ENCODE measurements at regions not wholly inside any gene's neighbourhood (a gene's known extent, or its start where the extent isn't known, plus 50 kb on each side); places are given as distances from the start of the nearest gene placed in this dataset.
A peak's percentile ranks its signal among the peaks of the same experiment; 100 is the strongest.
"Not testable (repeated sequence)": the region's sequence is repeated elsewhere in the genome, so short reads cannot be mapped to it uniquely, and the experiment has no call there.

DNA sequence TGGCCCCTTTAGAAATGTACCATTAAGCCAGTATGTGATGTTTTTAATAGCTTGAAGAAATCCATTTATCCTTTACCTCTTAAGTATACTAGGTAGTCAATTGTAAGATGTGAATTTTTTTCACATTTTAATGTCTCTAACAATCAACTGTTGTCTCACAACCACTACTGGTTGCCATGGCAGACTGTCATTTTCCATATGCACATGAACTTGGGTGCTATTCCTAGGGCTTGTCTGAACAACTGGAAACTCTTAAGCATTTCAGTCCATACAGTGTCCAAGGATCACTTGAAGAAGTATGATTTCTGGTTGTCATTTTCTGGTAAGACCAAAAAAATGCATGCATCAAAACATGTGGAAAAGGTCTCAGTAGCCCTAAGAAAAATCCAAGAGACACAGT, 315.1 kb downstream of the HHIPL2 start:
- no peak for DNase-seq

DNA sequence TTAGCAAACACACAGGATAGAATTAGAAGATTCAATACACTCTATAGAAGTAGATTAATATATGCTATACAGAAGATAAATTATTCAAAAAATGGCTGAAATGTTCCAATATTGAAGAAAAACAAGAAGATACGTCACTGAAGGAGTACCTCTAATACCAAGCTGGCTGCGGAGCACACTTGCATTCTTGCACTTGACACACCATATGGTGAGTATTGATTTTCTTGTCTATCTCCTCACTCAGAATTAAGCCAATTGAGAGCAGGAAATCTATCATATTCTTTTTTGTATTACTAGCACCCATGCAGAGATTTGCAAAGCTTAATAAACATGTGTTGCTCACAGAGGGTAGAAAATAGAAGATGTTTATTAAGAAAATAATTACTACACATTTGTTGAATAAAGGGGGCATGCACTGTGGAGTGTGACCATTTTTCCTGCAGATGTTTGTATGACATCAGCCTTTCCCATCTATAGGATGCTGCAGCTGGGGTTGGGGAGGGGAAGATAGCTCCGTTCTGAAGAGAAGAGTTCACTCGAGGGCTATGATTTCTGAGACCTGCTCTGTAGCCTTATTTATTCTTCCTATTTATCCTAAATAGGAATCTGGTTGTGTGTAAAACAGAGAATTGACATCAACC, 318.1 kb downstream of the HHIPL2 start:
- DNase-seq = no peak

DNA sequence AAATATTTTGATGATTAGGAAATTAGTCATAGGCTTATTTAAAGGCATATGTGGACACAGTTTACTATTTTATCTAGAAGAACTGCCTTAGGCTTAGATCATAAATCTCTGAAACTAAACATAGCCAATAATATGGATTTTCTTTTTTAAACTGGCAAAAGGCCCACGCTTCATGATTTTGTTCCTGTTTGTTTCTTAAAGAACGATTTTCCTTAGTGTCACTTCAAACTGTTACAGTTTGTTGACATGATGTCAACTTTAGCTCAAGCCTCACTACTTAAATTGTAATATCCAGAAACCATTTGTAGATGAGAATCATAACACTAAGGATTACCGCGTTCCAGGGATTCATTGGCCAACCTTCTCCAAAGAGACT, 322.6 kb downstream of the HHIPL2 start:
- no peak for DNase-seq

DNA sequence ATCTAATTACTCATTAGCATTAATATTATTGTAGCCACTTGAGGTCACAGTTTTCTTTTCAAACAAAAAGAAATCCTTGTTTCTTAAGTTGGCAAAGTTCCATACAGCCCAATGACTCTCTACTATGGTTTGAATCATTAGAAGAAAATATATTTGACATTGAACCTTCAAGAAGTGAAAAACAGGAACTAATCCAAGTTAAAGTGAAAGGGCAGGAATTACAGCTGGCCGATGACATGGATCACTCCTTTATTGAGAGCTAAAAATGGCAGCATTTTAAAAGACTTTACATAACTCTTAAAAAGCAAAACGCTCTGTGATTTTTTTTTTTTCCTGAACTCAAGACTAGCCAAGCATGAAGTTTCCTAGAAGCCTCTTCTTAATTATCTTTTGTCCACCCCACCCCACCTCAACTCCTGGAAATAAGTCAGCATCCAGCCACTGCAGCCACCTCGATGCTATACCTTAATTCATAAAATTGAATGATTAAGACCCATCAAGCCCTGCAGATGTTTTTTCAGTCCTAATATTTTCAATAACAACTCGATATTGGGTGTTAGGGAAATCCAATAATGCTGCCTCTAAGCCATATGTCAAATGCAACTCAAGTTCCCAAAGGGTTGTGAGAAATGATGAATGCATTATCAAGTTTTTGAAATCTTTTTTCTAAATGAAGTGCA, 323.1 kb downstream of the HHIPL2 start:
- DNase-seq = no peak

DNA sequence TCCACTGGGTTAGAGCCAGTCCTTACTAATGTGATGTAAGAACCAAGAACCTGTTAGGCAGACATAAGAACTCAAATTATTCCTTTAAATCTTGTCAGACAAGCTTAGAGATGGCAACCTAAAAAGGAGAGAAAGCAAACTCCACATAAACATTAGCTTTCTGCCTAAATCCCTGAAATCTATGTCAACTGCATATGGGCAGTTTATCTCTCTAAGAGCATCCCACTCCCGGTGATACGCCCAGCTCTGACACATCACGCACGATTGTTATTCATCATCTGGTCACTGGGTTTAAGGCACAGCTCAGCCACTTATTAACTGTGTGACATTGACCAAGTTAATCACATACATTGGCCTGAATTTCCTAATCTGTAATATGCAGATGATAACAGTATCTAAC, 323.7 kb downstream of the HHIPL2 start:
- no peak for DNase-seq

DNA sequence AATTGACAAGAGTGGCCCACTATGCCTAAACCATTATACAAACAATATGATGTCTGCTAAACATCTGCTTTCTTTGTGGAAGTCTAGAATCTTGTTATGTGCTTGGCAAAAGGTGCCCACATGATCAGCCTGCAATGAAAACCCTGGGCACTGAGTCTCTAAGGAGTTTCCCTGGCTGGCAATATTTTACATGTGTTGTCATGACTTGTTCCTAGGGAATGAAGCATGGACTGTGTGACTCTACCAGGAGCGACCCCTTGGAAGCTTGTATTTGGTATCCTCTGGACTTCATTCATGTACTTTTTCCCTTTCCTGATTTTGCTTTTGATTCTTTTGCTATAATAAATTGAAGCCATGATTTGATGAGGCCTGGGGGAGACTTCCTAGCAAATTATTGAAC, 324.9 kb downstream of the HHIPL2 start:
- DNase-seq = no peak

DNA sequence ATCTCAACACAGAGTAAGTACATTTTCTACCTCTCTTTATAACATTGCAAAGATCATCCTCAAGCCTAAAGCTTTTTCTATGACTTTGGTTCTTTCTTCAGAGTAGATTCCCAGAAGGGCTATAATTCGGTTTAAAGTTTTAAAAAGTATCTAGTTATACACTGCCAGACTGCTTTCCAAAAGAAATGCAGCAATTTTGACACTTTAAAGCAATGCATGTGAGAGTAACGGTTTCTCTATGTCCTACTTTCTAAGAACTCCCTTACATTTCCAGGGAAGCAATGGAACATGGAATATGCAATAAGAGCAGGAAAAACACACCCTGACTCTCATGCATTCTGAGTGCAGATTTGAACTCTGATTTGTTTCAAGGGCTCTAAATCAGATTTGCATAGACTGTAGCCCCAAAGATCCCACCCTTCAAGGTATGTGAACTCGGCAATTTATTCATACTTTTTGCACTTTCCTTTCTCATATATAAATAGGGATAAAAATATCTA, 331.6 kb downstream of the HHIPL2 start:
- DNase-seq = no peak

DNA sequence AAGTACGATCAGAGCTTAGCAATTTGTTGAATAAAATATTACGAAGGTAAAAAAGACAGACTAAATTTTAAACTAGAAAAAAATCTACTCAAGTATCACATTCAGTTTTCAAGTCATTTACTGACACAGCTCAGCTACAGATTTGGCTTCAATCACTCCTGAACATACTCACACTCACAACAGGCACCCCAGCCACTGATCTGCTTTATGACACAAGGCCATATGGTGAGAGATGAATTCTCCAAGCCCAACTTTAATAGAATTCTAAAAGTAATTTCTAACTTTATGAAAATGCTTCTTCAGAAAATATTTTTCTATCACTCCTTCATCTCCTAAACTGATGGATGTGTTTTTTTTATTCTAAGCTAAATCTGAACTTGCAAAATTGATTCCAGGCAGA, 337.1 kb downstream of the HHIPL2 start:
- DNase-seq = no peak

DNA sequence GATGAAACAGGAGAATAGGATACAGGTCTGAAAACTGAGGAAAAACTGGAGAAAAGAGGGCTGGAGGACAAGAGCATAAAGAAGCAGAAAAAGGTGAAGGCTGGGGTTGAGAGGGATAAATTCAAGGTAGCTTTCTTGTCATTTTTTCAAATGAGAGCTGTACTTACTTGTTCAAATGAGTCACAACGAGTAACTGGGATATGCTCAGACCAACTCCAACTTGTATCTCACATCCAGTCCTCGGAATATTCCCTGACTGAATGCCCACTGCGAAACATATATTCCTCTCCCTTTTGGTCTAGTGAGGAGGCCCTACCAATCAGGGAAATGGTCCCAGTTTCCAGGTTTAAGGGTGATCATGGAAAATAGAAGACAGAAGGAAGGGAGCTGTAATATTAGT, 343.4 kb downstream of the HHIPL2 start:
- no peak for DNase-seq

DNA sequence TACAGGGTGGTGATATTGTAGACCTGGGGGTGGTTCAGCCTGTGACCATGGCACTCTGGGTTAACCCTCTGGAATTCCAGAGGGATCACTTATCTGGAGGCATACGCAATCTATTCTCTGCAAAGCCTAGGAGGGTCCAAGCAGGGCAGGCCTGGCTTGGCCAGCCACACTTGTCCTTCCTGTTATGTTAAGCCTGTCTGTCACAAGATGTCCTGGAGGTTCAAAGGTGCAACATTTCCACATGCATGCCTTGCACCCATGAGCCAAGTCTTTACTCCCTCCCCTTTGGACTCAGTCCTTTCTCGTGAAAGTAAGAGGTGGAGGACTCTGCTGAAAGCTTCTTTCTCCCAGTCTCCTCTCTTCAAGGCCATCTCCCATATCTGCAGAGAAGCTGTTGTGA, 345.1 kb downstream of the HHIPL2 start:
- no peak for DNase-seq

DNA sequence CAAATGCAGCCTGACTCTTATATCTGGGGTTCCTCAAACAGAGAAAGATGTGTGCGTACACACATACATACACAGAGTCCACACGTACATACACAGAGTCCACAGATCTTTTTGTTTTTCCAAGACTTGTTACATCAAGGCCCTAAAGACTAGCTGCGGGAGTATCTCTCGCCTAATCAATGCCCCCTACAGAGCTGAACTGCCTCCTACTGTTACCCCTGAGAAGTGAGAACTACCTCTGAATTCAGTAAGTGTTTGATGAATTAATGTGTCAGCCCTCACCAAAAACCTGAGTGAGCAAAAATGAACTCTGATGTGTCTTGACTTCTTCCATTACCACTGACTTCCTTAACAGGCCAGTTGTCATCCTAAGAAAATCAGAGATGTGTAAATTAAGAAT, 351.2 kb downstream of the HHIPL2 start:
- DNase-seq = no peak

DNA sequence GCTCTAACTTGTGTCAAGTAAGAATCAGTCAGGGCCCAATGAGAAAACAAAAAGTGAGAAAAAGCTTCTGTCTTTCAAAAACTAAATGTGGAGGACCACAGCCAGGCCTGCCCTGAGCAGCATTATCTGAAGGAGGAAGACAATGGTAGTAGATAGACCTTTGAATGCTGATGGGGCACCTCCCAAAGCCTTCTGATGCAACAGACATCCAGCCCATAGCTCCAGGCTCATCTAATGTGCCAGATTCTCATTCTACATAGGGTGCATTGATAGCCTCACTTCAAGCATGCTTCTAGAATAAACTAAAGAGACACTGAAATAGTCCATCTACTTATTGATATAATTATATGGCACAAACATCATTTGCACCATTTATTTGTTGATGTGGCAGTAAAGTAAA, 351.6 kb downstream of the HHIPL2 start:
- no peak for DNase-seq

DNA sequence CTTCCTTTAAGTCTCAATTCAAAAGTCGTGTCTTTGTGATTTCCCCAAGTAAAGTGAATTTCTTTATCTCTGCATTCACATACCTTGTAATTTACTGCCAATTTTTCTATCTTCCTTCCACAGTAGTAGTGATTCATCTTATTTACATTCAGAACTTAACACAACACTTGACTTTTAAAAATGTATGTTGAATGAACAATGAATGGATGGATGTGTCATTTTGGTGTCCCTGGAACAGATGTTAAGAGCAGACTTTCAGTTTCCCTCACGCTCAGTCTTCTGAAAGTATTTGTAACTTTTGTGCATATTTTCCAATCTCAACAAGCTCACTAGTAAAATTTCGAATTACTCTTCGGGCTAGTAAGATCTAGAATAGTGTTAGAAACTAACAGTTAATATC, 352.0 kb downstream of the HHIPL2 start:
- no peak for DNase-seq

DNA sequence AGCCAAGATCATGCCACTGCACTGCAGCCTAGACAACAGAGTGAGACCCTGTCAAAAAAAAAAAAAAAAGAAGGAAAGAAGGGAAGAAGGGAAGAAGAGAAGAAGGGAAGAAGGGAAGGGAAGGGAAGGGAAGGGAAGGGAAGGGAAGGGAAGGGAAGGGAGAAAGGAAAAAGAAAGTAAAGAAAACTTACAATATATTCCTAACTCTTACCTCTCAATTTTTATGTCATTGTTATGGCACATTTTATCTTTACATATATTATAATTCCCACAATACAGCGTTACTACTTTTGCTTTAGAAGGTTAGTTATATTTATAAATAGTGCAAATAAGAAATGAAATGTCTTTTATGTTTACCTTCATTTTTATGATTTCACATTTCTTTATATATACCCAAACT, 358.7 kb downstream of the HHIPL2 start:
- no peak for DNase-seq

DNA sequence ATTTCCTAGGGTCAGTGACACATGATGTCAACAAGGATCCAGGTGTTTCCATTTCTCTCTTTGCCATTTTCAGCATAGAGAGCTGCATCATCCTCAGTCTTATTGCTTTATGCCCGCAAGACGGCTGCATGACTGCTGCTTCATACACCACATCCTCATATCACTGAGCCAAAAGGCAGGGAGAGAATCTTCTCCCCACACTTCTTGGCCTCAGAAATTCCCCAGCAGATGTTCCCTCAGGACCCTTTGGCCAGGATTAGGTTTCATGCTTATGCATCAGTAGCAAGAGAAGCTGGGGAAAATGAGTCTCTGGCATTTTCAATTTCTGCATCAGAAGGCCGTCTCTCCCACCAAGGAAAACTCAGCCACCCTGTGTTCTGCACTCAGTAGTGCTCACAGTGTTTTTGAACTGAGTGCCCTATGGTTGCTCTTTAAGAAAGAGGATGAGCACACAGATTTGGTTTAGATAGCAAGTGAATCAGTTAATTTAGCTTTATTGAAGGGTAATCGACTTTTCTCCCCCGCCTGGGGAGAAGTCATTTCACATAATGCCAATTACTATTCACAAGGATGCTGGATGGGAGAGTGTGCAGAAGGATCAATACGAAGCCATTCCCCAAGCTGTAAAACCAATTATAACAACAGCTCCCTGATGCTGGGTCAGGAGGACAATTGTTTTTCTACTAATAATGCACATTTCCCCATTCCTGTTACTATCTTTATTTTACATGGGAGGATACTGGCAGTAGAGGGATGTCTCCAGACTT, 360.2 kb downstream of the HHIPL2 start:
- DNase-seq = no peak

DNA sequence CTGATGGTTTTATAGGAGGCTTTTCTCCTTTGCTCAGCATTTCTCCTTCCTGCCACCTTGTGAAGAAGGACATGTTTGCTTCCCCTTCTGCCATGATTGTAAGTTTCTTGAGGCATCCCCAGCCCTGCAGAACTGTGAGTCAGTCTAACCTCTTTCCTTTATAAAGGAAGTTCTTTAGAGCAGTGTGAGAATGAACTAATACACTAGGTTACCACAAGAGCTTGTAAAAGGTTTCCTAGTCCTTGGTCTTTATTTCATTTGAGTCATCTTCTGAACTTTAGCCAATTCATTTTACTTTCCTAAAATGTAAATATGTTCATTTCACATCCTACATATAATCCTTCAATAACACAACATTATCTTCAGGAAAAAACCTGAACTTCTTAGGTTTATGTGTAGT, 365.3 kb downstream of the HHIPL2 start:
- no peak for DNase-seq

DNA sequence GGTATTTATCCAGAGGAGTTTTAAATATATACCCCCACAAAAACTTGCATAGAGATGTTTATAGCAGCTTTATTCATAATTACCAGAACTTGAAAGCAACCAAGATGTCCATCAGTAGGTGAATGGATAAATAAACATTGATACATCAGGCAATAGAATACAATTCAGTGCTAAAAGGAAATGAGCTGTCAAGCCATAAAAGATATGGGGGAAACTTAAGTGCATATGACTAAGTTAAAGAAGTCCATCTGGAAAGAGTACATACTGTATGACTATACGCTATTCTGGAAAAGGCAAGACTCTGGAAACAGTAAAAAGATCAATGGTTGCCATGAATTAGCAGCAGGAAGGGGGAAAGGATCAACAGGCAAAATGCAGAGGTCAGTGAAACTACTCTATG, 366.7 kb downstream of the HHIPL2 start:
- DNase-seq = no peak

DNA sequence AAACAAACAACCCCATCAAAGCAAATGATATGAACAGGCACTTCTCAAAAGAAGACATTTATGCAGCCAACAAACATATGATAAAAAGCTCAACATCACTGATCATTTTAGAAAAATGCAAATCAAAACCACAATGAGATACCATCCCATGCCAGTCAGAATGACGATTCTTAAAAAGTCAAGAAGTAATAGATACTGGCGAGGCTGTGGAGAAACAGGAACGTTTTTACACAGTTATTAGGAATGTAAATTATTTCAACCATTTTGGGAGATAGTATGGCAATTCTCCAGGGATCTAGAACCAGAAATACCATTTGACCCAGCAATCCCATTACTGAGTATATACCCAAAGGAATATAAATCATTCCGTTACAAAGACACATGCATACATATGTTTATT, 370.4 kb downstream of the HHIPL2 start:
- not testable (repeated sequence) for DNase-seq

DNA sequence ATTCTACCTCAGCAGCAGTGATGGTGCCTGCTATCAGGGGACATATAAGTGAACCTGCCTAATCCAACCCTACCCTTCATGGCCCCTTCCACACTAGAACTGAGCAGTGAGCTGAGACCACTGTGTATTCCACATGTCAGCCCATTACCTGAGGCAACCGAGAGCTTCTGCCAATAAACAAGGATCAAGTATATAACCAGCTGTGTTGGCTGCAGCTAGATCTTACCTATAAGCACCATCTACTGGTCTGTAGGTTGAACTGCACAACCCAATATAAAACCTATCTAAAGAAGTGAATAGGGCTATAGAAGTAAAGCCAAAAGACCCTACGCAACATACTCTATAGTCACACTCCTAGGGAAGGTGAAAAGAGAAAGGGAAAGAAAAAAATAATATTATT, 376.9 kb downstream of the HHIPL2 start:
- DNase-seq = peak in 1 of 2 experiments; percentile 22

DNA sequence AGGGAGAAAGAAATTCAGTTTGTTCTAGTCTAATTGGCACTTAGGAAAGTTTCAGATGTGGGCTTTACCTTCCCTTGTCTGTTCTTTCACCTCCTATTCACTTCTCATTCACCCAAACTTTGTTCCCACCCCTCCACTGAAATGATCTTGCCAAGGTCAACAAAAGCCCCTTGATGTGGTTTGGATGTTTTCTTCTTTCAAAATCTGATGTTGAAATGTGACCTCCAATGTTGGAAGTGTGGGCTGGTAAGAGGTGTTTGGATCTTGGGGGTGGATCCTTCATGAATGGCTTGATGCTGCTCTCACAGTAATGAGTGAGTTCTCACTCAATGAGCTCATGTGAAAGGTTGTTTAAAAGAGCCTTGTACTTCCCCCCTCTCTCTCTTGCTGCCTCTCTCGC, 379.3 kb downstream of the HHIPL2 start:
- DNase-seq = no peak

DNA sequence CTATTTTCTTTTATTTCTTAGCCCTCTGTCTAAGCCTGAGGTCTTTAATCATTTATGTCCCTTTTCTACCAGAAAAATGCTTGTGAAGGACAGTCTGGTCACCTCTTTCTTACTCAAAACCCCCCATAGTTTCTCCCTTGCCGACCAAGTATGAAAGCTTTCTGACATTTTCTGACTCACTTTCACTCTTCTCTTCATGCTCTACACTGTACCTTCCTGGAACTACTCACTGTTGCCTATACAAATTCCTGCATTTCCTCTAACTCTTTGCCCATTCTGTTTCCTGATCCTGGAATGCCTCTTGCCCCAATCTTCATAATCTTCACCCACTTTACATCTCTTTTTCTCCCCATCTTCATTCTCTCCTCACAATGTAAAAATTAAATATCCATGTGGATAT, 380.0 kb downstream of the HHIPL2 start:
- no peak for DNase-seq

DNA sequence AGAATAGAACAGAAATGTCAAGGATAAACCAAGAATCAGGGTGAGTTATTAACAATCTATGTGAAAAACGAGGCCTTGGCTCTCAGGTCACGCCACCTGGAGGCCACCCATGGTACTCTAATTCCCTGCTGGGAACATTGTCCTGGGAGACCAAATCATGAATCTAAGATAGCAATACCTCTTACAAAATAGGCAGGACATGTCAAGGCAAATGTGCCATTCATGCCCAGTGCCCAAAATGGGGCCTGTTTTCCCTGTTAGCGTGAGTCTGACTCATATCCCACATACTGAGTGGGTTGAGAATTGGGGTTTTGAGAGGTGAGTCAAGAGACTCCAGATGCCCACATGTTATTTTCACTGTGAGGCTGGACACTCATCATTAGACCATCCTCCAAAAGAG, 380.8 kb downstream of the HHIPL2 start:
- no peak for DNase-seq

DNA sequence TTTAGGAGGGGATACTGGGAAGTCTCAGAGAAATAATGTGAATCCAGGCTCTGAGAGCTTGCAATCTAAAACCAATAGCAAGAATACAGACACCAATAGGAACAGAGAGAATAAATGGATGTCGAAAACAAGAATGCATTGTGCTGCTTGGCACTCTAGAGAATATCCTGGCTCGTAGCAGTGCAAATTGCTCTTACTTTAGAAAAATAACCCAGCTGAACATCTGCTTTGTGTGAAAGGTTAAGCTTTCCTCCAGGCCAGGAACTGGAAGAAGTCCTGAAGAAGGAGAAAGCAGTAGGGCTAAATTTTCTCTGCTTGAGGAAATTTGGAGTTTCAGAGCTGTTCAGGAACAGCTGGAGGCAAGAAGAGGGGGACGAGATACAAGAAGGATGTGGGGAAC, 382.3 kb downstream of the HHIPL2 start:
- no peak for DNase-seq

DNA sequence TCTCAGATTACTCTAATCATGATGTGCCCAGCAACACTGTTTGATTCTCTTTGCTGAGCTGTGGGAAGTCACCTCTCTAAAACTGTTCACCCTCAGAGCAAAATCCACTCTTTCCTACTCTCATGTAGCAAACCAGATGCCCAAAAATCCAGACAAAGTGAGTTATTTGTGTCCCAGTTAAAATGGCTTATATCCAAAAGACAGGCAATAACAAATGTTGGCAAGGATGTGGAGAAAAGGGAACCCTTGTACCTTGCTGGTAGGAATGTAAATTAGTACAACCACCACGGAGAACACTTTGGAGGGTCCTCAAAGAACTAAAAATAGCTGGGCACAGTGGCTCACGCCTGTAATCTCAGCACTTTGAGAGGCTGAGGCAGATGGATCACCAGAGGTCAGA, 384.0 kb downstream of the HHIPL2 start:
- DNase-seq = no peak
